ENCODE measurements at regions not wholly inside any gene's neighbourhood (a gene's known extent, or its start where the extent isn't known, plus 50 kb on each side); places are given as distances from the start of the nearest gene placed in this dataset.

DNA sequence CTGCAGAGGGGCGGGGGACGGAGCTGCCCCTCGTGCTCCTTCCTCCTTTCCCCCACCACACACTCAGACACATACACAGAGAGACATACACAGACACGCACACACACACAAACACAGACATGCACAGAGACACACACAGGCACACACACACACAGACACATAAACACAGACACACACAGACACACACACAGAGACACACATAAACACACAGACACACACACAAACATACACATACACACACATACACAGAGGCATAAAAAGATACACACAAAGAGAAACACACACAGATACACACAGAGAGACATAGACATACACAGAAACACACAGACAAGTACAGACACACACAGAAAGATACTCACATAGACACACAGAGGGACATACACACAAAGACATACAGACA lies 136.0 kb downstream of the UQCRFS1 start:
- TF ChIP-seq POLR2A (IDR thresholded peaks at IDR 0.05; ENCODE audit: extremely low read depth, insufficient read length) = no peak
- TF ChIP-seq, protein P1, sequence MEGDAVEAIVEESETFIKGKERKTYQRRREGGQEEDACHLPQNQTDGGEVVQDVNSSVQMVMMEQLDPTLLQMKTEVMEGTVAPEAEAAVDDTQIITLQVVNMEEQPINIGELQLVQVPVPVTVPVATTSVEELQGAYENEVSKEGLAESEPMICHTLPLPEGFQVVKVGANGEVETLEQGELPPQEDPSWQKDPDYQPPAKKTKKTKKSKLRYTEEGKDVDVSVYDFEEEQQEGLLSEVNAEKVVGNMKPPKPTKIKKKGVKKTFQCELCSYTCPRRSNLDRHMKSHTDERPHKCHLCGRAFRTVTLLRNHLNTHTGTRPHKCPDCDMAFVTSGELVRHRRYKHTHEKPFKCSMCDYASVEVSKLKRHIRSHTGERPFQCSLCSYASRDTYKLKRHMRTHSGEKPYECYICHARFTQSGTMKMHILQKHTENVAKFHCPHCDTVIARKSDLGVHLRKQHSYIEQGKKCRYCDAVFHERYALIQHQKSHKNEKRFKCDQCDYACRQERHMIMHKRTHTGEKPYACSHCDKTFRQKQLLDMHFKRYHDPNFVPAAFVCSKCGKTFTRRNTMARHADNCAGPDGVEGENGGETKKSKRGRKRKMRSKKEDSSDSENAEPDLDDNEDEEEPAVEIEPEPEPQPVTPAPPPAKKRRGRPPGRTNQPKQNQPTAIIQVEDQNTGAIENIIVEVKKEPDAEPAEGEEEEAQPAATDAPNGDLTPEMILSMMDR (IDR thresholded peaks at IDR 0.05; ENCODE audit: low read depth, low read length) = no peak
- TF ChIP-seq, protein P2, sequence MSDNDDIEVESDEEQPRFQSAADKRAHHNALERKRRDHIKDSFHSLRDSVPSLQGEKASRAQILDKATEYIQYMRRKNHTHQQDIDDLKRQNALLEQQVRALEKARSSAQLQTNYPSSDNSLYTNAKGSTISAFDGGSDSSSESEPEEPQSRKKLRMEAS (IDR thresholded peaks at IDR 0.05; ENCODE audit: low read depth, low read length) = no peak
- TF ChIP-seq MYC (IDR thresholded peaks at IDR 0.05; ENCODE audit: low read depth, low read length) = no peak
